ENCODE measurements at regions not wholly inside any gene's neighbourhood (a gene's known extent, or its start where the extent isn't known, plus 50 kb on each side); places are given as distances from the start of the nearest gene placed in this dataset.

DNA sequence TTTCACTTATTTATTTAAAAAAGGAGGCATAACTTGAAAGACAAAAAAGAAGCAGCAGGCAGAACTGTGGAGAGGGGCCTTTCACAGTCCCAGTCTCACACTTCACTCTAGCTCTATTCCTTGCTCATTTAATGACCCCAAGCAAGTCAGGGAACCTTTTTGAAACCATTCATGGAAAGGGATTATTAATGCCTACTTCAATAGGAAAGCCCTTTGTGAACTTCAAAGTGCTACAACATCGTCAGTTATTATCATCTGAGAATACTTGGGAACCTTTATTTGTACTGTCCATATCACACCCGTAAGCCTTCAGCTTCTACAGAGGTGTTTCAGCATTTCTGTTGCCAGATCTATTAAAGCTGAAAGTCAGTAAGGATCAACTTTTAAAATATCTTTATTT, 320.2 kb downstream of the TMEM161B start:
- no peak for DNase-seq

DNA sequence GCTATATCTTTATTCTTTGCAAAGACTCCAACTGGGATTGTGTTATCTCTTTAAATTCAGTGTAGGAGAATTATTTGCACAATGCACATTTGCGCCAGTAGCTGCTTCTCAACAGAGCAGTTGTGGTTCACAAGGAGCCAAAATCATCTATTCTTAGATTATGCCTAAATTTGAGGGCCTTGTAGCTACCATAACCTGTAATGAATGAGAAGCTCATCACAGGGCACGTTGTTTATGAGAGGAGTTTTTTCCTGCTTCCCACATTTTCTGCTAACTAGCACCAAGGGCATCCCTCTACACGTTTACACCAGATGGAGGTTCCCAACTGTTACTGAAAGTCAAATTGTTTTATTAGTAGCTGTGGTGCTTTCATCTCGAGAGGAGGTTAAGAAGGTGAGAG, 322.4 kb downstream of the TMEM161B start:
- DNase-seq = no peak

DNA sequence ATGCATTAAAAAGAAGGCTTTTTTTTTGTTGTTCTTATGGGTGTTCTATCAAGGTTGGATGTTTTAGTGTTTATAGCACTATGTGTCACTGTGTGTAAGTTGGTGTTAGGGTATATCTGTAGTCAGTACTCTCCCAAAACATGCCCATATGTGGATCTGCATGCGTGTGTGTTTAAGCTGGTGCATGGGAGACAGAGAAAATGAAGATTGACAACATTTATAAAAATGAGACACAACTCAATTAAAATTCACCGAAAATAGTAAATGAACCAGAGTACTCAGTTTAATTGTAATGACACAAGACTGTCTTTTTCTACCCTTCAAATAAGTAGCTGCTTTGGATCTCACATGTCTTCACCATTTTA, 323.4 kb downstream of the TMEM161B start:
- DNase-seq = no peak

DNA sequence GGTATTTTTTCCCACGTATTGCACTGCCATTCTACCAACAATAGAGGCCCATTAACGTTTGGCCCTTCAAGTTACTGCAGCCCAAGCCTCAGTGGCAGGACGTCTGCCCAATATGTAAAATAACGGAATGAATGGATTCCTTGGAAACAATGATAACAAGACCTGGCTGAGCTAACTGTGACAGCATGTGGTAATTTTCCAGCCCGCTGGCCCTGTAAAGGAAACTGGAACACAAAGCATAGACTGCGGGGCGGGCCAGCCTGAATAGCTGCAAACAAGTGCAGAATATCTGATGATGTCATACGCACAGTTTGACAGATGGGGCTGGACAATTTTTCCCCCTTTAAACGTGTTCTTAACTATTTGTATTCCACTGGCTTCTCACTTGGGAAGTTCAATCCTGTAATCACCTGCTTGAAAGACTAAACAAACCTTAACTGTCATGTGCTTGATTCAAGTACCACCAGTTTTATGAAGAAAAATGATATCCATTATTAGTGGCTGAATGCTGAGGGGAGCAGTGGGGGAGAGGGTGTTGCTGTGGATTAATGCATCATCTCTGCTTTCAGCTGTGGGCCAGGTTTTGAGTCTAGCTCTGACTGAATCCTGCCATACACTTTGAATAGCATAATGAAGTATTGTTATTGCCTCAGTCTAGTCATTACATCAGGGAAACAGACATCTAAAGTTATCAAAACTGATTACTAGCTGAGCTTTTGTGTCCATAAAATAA, 323.9 kb downstream of the TMEM161B start:
- DNase-seq = no peak

DNA sequence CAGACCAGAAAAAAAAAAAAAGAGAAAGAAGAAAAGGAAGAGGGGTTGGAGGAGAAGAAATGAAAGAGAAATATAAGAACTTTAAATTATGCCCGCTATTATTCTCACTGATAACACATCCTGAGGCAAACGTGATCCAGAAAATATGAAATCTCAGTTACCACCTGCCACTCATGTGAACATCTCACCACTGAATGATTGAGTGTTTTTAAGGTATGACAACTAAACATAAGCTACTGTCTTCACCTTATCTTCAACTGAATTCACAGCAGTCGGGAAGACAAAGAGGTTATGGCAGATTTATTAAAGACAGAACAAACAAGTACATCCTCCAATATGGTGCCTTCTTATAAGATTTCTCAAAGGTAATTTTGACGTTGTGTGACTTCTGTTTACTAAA, 327.9 kb downstream of the TMEM161B start:
- no peak for DNase-seq

DNA sequence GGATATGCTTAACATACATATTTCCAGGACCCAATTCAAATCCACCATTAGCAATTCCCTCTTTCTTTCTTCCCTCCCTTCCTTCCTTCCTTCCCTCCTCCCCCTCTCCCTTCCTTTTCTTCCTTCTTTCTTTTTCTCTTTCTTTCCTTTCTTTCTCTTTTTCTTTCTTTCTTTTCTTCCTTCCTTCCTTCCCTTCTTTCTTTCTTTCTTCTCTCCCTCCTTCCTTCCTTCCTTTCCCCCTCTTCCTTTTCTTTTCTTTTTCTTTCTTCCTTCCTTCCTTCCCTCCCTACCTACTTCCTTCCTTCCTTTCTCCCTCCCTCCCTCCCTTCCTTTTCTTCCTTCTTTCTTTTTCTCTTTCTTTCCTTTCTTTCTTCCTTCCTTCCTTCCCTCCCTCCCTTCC, 332.0 kb downstream of the TMEM161B start:
- DNase-seq = no peak

DNA sequence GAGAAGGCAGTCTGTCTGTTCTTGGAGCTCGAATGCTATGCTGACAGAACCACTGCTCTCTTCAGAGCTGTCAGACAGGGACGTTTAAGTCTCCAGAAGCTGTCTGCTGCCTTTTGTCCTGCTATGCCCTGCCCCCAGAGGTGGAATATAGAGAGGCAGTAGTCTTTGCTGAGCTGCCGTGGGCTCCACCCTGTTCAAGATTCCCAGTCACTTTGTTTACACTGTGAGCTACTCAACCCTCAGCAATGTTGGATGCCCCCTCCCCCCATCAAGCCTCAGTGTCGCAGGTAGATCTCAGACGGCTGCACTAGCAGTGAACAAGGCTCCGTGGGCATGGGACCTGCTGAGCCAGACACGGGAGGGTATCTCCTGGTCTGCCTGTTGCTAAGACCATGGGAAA, 344.2 kb downstream of the TMEM161B start:
- no peak for DNase-seq

DNA sequence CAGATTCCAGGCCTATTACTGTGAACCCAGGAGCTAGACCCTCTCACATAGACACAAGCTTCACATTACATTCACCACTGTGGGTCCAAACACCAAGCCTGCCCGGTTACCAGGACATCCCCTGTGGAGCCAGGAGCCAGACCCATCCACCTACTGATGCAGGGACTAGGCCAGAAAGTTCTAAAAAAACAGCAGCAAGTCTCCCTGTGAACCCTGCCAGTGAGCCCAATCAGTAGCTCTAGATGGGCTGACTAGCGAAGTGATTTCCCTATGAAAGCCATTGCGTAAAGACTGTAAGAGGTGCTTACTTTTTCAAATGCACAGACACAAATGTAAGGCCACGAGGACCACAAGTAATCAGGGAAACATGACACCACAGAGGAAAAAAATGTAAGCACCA, 352.3 kb downstream of the TMEM161B start:
- DNase-seq = no peak

DNA sequence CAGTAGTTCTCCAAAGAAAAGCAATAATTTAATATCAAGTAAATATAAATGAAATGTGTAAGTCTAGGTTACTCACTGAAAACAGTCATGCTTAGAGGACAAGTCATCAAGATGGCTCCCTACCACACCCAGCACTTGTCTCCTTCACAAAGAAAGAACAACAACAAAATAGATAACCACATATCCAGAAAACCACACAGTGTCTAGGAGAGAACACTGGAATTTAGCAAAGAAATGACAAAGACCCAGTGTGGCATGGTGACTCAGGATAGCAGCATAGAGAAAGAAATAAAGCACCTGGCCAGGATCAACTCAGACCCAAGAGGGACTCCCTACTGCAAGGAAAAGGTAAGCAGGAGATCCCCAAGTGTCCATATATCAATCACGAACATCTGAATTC, 356.2 kb downstream of the TMEM161B start:
- DNase-seq = no peak

DNA sequence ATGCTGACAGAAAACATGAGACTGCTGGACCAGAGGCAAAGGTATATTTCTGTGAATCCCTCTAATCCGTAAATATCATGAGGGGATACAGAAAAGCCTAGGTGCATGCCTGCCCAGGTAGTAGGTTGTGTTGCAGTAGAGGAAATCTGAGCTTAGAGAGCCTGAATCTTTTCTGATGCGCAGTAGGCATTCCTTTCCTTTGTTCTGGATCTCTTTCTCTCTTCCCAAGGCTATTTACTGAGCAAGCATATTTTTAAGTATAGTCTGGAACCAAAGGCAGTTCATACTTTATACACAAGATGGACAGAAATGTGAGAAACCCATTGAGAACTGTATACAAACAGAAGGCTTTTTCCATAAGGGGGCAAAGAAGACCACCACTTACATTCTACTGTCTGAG, 359.3 kb downstream of the TMEM161B start:
- no peak for DNase-seq

DNA sequence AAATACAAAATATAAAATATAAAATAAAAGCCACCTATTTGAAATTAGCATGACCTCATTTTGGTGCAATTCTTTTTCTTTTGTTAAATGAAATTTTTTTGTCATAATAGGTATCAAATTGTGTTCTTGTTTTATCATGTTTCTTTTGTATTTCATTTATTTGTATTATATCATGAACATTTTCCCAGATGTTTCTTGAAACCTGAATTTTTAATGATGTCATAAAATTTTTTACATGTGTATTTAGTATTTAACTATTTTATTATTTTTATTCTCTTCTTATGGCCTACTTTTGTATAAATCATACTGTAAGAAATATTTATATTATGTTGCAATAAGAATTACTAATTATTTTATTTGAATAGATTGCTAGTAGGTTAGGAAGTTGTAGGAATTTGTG, 361.7 kb downstream of the TMEM161B start:
- no peak for DNase-seq

DNA sequence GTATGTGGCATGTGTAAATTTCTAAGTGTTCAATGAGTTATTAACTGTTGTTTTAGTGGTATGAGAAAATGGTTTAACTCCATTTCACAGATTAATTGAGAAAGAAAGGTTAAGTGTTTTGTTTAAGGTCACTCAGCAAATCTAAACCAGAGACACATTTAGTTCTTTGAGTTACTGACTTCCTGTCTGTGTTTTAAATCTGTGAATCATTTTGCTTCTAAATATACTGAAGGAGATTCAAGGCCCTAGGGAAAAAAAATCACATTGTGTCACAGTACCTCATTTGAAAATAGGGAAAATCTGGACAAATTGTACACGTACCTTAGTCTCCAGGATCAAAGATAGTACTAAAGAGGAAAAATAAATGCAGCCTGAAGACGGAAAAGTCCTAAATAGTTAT, 368.2 kb downstream of the TMEM161B start:
- DNase-seq = no peak

DNA sequence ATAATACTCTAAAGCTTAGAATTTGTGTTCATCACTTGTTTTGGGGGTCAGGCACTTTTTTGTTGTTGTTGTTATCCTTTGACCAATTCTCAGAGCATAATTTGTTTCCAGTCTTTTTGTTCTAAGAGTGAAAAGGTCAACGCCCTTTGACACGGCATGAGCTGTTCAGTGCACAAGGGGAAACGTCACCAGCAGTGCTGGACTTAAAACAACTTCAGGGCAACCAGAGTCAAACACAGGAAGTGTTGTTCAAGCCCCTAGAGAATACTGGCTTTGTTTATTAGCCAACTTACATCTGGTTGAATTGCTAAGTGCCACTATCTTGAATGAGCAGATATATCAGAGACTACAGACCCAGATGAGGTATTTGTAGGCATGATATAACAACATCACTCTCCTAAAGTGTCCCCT, 368.9 kb downstream of the TMEM161B start:
- no peak for DNase-seq

DNA sequence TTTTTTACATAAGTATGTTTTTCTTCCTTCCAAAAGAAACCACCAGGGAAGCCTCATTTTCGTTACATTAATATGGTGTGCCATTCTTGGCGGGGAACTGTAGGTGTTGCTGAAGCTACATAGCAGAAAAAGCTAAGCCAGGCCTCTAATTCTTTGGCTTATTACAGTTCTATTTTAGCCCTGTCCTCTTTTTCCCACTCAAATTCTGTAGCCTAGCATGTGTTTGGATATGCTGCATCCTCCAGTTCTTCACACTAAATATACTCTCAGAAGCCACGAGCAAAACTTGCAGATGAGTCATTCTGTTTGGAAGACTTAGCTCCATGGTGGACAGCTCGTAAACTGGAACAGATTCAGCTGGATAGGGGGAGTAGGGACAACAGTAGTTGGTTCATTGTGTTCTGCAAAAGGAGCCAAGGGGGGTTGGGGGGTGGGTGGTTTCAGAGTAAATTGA, 369.4 kb downstream of the TMEM161B start:
- DNase-seq = no peak

DNA sequence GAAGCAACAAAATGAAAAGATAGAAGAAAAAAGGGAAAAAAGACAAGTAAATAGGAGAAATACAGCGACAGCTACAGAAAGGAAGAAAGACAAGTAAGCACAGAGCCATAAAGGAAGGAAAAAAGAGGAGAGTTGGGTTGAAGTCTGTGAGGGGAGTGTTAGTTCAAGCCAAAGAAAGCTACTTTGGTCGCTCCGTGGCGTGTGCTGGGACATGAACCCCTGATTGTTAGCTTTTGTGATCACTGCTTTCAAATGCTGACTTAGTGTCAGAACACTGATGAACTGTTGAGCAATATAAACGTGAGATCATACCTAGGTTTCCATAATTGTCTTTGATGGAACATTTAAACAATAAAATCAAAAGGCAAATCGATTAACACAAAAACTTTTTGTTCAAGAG, 370.1 kb downstream of the TMEM161B start:
- no peak for DNase-seq

DNA sequence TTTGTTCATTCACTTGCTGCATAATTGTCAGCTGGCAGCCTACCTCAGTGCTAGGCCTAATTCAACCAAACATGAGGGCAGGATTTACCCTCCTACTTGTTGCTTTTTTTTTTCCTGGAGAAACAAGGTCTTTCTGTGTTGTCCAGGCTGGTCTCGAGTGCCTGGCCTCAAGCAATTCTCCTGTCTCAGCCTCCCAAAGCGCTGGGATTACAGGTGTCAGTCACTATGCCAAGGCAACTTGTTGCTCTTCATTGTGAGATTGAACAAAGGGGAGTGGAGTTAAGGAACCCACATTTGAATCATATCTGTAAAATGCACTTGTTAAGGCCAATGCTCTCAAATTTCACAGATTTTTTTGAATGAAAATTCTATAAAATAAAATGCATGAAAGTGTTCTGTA, 380.5 kb downstream of the TMEM161B start:
- DNase-seq = no peak

DNA sequence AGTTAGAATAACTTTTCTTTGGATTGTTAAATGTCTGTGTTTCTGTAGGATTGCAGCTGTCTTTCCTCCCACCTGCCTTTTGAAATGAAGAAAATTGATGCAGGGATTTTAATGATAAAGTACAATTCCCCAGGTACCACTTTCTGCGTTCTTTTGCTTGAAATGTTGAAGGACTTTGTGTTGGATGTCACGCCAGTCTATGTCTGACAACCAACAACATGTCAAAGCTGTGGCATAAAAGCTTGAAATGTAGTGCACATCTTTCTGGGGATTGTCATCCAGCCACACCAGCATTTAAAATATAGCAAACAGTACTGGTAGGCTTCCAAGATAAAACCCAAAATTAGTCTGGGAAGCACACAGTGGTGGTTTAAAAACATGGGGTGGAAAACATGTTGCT, 381.4 kb downstream of the TMEM161B start:
- DNase-seq = no peak

DNA sequence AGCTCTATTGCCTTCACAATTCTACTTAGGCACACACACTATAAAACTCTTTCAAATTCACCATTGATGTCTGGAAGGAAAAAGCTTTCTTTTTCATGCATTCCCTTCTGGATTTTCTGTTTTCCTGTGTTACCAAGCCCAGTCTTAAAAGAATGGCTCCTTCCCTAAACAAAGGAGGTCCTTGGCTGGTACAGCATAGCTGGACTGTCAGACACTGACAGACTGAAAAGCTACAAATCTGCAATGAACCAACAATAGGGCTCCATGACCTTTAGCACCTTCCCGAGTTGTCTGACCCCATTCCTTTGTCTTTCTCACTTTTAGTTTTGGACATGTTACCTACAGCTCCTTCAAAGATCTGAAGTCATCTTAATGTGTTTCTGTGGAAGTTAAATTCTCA, 382.5 kb downstream of the TMEM161B start:
- no peak for DNase-seq

DNA sequence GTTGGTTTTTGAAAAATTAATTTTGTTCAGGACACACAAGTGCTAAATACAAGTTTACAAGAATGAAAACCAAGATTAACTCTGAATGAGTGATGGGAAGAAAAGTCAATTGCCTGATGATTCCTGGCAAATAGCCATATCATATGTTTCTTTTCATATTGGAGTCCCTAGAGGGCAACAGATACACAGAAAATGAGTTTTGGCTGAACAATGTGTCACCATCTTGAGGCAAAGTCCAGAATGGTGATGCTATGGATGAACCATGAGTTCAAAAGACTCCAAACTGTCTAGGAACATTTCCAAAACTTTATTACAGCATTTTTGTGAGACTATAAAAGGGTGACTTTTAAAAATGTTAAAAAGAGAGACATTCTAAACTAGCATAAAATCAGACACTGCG, 382.9 kb downstream of the TMEM161B start:
- no peak for DNase-seq

DNA sequence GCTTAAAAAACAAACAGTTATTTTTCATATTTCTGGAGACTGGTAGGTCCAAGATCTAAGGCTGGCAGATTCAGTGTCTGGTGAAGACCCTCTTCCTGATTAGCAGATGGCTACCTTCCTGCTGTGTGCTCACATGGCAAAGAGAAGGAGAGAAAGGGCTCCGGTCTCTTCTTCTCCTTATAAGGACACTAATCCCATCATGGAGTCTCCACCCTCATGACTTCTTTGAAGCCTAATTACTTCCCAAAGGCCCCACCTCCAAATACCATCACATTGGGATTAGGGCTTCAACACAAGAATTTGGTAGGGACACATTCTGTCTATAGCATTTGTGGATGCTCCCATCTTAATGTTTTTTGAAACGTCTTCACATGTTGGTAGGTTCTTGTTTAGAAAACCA, 391.1 kb downstream of the TMEM161B start:
- DNase-seq = no peak

DNA sequence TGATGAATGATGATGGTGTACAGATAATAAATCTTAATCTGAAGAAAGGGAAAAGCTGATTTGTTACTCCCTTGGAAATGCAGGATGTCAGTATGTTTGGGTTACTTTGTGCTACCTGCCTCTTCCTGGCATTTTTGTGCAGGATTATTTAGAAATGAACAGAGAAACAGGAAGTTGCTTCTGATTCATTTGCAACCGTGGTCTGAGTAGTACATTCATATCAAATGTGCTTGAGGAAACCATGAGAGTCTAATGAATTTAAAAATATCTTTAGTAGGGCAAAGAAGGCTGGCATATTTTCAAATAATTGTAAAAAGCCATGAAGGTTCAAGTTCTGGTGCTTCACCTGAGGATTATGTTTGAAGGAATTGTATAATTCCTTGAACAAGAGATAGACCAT, 391.6 kb downstream of the TMEM161B start:
- DNase-seq = no peak

DNA sequence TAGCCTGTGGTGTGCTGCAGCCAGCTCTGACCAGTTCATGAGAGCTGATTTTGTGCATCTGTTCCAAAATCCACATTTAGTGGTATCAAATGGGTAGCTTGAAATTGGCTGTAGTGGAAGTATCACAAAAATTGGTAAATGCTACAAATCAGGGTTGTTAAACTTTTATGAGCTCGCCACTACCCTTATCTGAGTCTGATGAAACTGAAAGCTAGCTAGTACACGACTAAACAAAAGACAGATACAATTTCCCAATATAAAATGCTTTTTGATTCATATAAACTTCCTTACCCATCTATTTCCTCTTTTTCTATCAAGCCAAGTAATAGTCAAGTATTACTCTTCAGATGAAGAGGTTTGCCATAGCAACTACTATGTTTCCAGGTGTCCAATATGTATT, 392.0 kb downstream of the TMEM161B start:
- no peak for DNase-seq

DNA sequence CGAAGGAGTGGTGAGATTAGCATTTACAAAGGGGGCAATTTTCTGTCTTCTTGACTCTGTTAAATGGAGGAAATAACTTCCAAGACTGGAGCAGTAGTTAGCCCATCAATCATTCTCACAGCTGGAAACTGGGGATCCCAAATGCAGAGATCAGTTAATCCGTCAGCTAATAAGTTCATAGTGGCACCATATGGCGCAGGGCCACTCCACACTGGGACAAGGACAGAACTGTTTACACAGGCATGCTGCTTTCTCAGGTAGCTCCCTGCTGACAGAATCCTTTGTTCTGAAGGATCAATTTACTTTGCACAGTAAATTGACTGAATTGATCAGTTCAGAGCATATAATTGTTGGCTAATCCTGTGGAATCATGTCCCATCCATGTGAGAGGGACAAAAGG, 395.7 kb downstream of the TMEM161B start:
- DNase-seq = no peak

DNA sequence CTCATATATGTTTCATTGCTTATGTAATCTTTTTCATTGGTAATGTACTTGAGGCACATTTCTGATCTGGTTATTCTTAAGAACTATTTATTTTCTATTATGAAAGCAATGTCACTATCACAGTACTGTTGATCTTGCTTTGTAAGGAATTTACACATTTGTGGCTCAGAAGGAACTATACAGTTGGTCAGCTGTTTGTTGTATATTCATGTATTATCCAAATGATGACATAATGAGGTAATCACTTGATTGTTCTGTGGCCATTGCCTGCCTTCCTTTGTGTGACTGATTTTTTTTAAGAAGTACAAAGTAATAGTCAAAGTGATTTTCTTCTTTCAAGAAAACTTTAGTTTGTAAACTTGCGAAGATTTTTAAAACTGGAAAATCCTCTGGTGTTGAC, 399.9 kb downstream of the TMEM161B start:
- no peak for DNase-seq

DNA sequence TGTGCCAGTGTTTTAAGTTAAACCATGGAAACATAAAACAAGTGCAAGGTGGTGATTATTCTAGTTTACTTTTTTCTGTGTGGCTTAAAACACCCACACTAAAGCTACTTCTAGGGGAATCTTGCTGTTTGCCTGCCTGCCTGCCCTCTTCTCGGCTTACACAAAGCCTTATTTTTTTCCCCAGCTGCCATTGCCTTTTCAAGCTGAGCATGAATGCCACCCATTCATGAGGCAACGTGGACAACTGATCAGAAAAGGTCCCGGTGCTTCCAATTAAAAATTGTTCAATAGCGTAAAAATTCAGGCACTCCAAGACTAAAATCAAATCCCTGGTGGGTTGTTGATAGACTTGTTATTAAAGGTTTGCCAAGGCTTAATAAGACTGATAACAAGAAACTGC, 401.4 kb downstream of the TMEM161B start:
- no peak for DNase-seq

DNA sequence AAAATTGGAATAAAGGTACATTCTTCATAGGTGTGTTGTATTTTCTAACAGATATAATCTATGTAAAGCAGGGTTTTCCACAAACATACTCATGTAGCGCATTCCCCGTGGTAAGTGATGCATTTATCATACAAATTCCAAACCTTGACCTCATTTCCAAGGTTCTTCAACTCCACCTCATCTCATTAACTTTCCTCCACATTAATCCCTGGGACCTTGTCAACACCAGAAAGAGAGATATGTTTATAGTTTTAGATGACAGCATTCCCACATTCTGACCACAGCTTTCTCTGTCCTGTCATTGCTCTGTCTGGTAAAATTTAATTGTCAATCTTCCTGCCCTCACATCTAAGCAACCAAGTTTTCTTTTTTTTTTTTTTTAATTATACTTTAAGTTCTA, 415.1 kb downstream of the TMEM161B start:
- no peak for DNase-seq
